ENCODE measurements at regions not wholly inside any gene's neighbourhood (a gene's known extent, or its start where the extent isn't known, plus 50 kb on each side); places are given as distances from the start of the nearest gene placed in this dataset.

DNA sequence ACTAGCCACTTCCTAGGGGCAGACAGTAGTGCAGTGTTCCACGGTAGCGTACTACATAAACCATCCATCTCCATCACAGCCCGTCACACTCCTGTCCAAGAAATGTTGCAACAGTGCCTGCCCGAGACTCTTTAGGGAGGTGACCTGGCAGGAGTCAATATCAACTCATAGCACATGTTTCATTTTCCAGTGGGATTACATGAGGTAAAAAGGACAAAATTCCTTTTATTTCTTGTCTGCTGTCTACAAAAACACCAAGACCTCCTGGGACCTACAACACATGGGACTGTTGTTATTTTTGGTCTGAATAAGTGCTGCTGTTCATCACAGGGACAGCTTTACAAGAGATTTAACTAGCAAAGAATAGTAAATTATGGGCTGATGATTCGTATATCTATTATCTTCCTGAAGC is 99.9 kb downstream of the MPP7 start:
- TF ChIP-seq POLR2A (IDR thresholded peaks at IDR 0.05; ENCODE audit: low read length) (no peak), GATA1 (IDR thresholded peaks at IDR 0.05; ENCODE audit: low read depth, low read length) (no peak)
